ENCODE measurements at regions not wholly inside any gene's neighbourhood (a gene's known extent, or its start where the extent isn't known, plus 50 kb on each side); places are given as distances from the start of the nearest gene placed in this dataset.

DNA sequence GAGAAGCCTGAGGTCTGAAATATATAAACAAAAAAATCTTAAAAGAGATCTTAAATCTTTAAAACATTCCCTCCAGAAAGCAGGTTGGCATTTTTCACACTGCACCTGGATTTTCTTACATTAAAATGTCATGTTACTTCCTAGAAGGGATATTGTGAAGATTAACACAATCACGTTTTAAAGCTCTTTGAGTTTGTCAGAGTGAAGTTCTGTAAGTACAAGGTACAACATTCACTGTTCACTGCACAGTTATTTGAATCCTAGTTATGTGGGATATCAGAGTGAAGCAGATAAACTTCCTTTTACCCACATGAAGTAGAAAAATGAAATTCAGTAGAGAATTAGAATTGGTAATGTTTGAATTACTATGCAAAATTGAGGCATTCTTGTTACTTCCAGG, 353.6 kb upstream of the RGMB start:
- H3K36me3 ChIP-seq (ENCODE audit: insufficient read depth, low read length) = no peaks in the 10 kb centered on the region
- no peaks in the 10 kb centered on the region for H3K27me3 Mint-ChIP-seq
- H3K4me3 ChIP-seq (ENCODE audit: low read length) = no peak overlapping the region
- H3K4me1 ChIP-seq (ENCODE audit: insufficient read depth, low read length) = no peaks in the 10 kb centered on the region
- ATAC-seq (ENCODE audit: poor library complexity) (no peak), DNase-seq (no peak)
- no peaks in the 10 kb centered on the region for H3K4me1 Mint-ChIP-seq (ENCODE audit: low read depth)
- POLR2A ChIA-PET = no interaction called here
- intact Hi-C loops (cut with DNase I, micrococcal nuclease) = no loop called here
- H3K9me3 ChIP-seq (ENCODE audit: control insufficient read depth in 1 of 2, insufficient read depth in 1 of 2, low read length in 2 of 2) = no peaks in the 10 kb centered on the region
- TF ChIP-seq, protein P1, sequence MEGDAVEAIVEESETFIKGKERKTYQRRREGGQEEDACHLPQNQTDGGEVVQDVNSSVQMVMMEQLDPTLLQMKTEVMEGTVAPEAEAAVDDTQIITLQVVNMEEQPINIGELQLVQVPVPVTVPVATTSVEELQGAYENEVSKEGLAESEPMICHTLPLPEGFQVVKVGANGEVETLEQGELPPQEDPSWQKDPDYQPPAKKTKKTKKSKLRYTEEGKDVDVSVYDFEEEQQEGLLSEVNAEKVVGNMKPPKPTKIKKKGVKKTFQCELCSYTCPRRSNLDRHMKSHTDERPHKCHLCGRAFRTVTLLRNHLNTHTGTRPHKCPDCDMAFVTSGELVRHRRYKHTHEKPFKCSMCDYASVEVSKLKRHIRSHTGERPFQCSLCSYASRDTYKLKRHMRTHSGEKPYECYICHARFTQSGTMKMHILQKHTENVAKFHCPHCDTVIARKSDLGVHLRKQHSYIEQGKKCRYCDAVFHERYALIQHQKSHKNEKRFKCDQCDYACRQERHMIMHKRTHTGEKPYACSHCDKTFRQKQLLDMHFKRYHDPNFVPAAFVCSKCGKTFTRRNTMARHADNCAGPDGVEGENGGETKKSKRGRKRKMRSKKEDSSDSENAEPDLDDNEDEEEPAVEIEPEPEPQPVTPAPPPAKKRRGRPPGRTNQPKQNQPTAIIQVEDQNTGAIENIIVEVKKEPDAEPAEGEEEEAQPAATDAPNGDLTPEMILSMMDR (IDR thresholded peaks at IDR 0.05) = no peak
- H3K27ac ChIP-seq (ENCODE audit: low read depth in 1 of 2, low read length in 2 of 2) = no peak overlapping the region
- H3K9me3 Mint-ChIP-seq = no peaks in the 10 kb centered on the region
- H3K36me3 Mint-ChIP-seq (ENCODE audit: low read depth) = no peaks in the 10 kb centered on the region
- CTCF ChIA-PET = no interaction called here
- no peaks in the 10 kb centered on the region for H3K27me3 ChIP-seq (ENCODE audit: control insufficient read depth in 1 of 2, insufficient read depth in 2 of 2, low read length in 2 of 2)
- H3K27ac Mint-ChIP-seq = no peak overlapping the region
- H3K4me3 Mint-ChIP-seq = no peak overlapping the region

DNA sequence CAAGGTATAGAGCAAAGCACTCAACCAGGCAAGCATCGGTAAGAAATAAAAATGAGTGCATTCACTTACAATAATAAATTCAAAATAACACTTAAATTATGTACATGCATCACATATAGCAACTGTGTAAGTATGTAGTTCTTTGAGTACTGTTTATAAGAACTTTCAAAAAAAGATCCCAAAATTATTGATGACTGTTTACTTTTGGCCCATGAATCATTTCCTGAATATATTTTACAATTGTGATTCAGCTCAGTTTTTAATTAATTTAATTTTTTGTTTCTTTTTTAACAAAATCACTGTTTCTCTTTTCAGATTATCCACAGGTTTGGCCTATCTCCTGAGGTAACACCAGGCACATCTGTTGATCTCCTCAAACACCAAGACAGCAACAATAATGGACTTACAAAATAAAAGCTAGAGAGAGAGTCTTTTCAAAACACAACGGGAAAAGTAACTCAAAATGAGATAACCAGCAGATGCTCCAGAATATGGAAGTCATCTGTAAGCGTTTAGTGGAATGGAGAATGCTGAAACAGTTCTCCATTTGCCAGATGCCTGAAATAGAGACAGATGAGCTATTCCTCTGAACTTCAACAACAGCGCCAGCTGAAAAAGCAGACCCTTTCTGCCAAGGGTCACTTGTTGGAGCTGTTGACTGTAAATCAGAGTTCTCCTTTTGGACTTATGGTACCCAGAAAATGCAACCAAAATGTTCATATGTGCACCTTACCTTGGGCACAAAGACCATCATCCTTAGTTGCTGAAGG, 348.6 kb upstream of the RGMB start:
- Mint-ChIP-seq H3K27ac (no peak overlapping the region), H3K9me3 (no peaks in the 10 kb centered on the region), H3K27me3 (no peaks in the 10 kb centered on the region), H3K36me3 (ENCODE audit: low read depth) (no peaks in the 10 kb centered on the region), H3K4me1 (ENCODE audit: low read depth) (no peaks in the 10 kb centered on the region), H3K4me3 (no peak overlapping the region)
- CTCF ChIA-PET = no interaction called here
- no peaks in the 10 kb centered on the region for H3K27me3 ChIP-seq (ENCODE audit: control insufficient read depth in 1 of 2, insufficient read depth in 2 of 2, low read length in 2 of 2)
- no peak overlapping the region for H3K4me3 ChIP-seq (ENCODE audit: low read length)
- no peak for DNase-seq
- no peak overlapping the region for H3K27ac ChIP-seq (ENCODE audit: low read depth in 1 of 2, low read length in 2 of 2)
- no peaks in the 10 kb centered on the region for H3K4me1 ChIP-seq (ENCODE audit: insufficient read depth, low read length)
- TF ChIP-seq, protein P1 (IDR thresholded peaks at IDR 0.05) = no peak
- intact Hi-C loops (cut with DNase I, micrococcal nuclease) = no loop called here
- ATAC-seq (ENCODE audit: poor library complexity) = no peak
- no peaks in the 10 kb centered on the region for H3K36me3 ChIP-seq (ENCODE audit: insufficient read depth, low read length)
- POLR2A ChIA-PET = no interaction called here
- no peaks in the 10 kb centered on the region for H3K9me3 ChIP-seq (ENCODE audit: control insufficient read depth in 1 of 2, insufficient read depth in 1 of 2, low read length in 2 of 2)

DNA sequence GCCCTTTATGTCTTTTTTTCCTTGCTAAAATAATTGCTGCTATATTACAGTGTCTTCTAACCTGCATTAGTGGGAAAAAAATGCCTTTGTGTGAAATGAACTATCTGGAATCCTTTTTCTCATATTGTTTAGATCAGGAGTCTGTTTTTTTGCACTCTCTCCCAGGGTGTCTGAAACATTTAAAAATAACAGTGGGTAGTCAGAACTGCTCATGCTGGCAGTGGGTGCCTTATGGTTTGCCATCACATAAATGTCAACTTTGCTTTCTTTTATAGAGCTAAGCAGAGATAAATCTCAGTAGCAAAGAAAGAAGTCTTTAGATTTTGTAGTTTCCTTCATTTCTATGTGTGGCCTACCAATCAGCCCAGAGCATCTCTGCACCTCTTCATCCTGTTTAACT, 347.8 kb upstream of the RGMB start:
- DNase-seq = no peak
- Histone ChIP-seq H3K9me3 (ENCODE audit: control insufficient read depth in 1 of 2, insufficient read depth in 1 of 2, low read length in 2 of 2) (no peaks in the 10 kb centered on the region), H3K27me3 (ENCODE audit: control insufficient read depth in 1 of 2, insufficient read depth in 2 of 2, low read length in 2 of 2) (no peaks in the 10 kb centered on the region), H3K27ac (ENCODE audit: low read depth in 1 of 2, low read length in 2 of 2) (no peak overlapping the region), H3K36me3 (ENCODE audit: insufficient read depth, low read length) (no peaks in the 10 kb centered on the region), H3K4me1 (ENCODE audit: insufficient read depth, low read length) (no peaks in the 10 kb centered on the region), H3K4me3 (ENCODE audit: low read length) (no peak overlapping the region)
- intact Hi-C loops (cut with DNase I, micrococcal nuclease) = no loop called here
- H3K4me1 Mint-ChIP-seq (ENCODE audit: low read depth) = no peaks in the 10 kb centered on the region
- CTCF ChIA-PET = no interaction called here
- H3K27me3 Mint-ChIP-seq = no peaks in the 10 kb centered on the region
- H3K27ac Mint-ChIP-seq = no peak overlapping the region
- no peaks in the 10 kb centered on the region for H3K36me3 Mint-ChIP-seq (ENCODE audit: low read depth)
- no peaks in the 10 kb centered on the region for H3K9me3 Mint-ChIP-seq
- no peak for ATAC-seq (ENCODE audit: poor library complexity)
- H3K4me3 Mint-ChIP-seq = no peak overlapping the region
- POLR2A ChIA-PET = no interaction called here
- TF ChIP-seq, protein P1 (IDR thresholded peaks at IDR 0.05) = no peak
